ENCODE measurements at regions not wholly inside any gene's neighbourhood (a gene's known extent, or its start where the extent isn't known, plus 50 kb on each side); places are given as distances from the start of the nearest gene placed in this dataset.

DNA sequence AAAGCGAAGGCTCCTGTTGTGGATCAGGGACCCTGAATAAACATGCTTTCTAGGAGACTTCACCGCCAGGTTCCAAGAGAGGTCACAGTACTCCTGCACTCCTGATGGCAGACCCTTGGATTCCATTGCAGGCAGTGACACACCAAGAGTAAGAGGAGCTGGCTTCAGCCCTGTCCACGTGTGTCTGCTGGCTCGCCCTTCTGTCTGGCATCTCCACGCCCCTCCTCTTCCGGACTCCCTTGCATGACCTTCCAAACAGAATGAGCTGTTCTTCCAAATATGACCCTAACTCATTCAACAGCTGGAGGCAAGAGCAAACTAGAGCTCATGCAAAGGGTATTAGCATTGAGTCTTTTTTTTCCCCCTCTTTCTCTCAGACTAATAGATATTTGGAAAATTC, 233.0 kb upstream of the PLEKHG7 start:
- Histone ChIP-seq H3K4me3 (ENCODE audit: low read depth in 1 of 2, low read length in 2 of 2) (no peak overlapping the region), H3K9me3 (ENCODE audit: control insufficient read depth in 1 of 2, low read length in 2 of 2) (no peaks in the 10 kb centered on the region), H3K36me3 (ENCODE audit: control insufficient read depth in 1 of 2, insufficient read depth in 2 of 2, low read length in 2 of 2) (no peaks in the 10 kb centered on the region), H3K27me3 (ENCODE audit: low read depth, low read length) (no peaks in the 10 kb centered on the region), H3K27ac (ENCODE audit: low read length) (no peak overlapping the region), H3K4me1 (ENCODE audit: control insufficient read depth in 1 of 2, insufficient read depth in 2 of 2, low read length in 2 of 2) (peaks cover 0 to 20% of the 10 kb centered on the region in 2 donors)

DNA sequence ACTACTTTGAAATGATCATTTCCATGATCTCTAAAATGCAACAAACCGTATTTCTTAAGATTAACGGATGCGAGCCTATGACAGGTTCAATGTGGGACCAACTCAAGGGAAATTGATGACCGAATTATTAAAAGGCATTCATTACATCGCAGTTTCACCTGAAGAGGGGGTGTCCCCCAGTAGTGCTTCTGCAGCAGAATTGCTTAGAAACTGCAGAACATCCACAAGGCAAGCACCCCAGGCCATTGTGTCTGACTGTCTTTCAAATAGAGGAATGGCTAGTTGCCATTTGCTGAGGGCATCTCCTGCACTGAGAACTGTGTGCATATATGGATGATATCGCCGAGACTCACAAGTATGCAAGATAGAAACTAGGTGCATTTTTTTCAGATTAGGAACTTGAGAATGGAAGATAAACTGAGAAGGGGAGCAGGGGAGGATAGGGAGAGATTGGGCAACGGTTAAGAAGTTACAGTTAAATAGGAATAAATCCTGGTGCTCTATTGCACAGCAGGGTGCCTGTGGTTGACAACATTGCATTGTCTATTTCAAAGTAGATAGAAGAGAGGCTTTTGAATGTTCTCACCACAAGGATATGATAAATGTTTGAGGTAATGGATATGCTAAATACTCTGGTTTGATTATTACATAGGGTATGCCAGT, 234.3 kb upstream of the PLEKHG7 start:
- Histone ChIP-seq H3K4me1 (ENCODE audit: control insufficient read depth in 1 of 2, insufficient read depth in 2 of 2, low read length in 2 of 2) (peaks cover 0 to 20% of the 10 kb centered on the region in 2 donors), H3K4me3 (ENCODE audit: low read depth in 1 of 2, low read length in 2 of 2) (no peak overlapping the region), H3K36me3 (ENCODE audit: control insufficient read depth in 1 of 2, insufficient read depth in 2 of 2, low read length in 2 of 2) (no peaks in the 10 kb centered on the region), H3K27ac (ENCODE audit: low read length) (no peak overlapping the region), H3K9me3 (ENCODE audit: control insufficient read depth in 1 of 2, low read length in 2 of 2) (no peaks in the 10 kb centered on the region), H3K27me3 (ENCODE audit: low read depth, low read length) (no peaks in the 10 kb centered on the region)

DNA sequence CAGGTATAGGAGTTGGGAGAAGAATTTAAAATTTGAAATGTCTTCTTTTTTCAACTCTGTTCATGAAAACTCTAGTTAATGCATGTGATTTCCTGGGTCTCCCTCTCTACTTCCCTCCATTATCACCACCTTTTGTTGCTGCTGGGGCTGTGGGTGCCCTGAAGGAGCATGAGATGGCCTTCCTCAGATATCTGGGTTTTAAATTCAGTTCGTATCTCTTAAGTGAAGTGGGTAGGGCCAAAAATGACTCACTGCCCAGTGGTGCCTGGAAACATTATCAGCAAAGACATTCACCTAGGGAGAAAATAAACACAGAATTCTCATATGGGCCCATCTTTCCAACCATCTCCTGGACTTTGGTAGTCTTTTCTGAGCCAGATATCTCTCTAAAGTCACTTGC, 234.9 kb upstream of the PLEKHG7 start:
- Histone ChIP-seq H3K27me3 (ENCODE audit: low read depth, low read length) (no peaks in the 10 kb centered on the region), H3K9me3 (ENCODE audit: control insufficient read depth in 1 of 2, low read length in 2 of 2) (no peaks in the 10 kb centered on the region), H3K4me3 (ENCODE audit: low read depth in 1 of 2, low read length in 2 of 2) (no peak overlapping the region), H3K27ac (ENCODE audit: low read length) (no peak overlapping the region), H3K36me3 (ENCODE audit: control insufficient read depth in 1 of 2, insufficient read depth in 2 of 2, low read length in 2 of 2) (no peaks in the 10 kb centered on the region), H3K4me1 (ENCODE audit: control insufficient read depth in 1 of 2, insufficient read depth in 2 of 2, low read length in 2 of 2) (peaks cover 0 to 20% of the 10 kb centered on the region in 2 donors)

DNA sequence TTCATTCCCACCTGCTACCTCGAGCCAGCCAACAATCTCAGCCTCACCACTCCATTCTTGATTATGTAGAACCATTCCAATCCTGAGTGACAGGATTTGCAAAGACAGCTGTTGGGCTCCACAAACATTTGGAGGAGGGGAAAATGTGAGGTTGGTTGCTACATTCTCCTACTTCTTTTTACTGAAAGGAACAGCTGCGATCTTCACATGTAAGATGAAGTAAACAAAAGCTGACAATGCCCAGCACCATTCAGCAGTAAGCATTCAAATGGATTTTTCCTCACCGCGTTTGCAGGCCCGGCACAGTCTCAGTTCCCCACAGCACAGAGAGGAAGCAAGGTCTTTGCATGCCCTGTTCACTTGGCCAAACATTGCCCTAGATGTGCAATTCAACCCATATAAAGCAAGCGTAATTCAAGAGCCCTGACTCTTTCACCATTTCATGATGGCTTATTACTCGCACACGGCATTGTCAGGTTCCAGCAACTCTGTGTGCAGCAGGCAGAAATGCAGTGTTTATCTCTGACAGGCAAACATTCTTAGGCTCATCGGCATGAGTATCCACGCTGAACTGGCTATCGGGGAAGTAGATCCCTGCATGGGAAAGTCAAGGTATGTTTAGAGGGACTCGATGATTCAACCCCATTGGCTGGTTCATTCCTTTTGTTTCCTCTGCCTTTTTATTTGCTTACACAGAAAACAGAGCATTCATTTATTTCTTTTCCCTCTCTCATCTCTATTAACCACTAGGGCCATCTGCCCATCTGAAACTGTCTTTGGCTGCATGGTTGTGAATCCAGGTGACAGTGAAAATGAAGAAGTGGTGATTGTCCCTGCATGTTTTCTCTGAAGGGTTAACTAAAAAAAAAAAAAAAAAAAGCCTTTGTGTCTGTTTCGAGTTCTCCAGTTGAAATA, 236.1 kb upstream of the PLEKHG7 start:
- H3K27me3 ChIP-seq (ENCODE audit: low read depth, low read length), result no peaks in the 10 kb centered on the region
- peak overlapping the region in 1 of 2 donors; percentile 0 for H3K4me3 ChIP-seq (ENCODE audit: low read depth in 1 of 2, low read length in 2 of 2)
- H3K27ac ChIP-seq (ENCODE audit: low read length), result peak overlapping the region; percentile 55
- no peaks in the 10 kb centered on the region for H3K36me3 ChIP-seq (ENCODE audit: control insufficient read depth in 1 of 2, insufficient read depth in 2 of 2, low read length in 2 of 2)
- H3K4me1 ChIP-seq (ENCODE audit: control insufficient read depth in 1 of 2, insufficient read depth in 2 of 2, low read length in 2 of 2), result peaks cover 0 to 20% of the 10 kb centered on the region in 2 donors
- no peaks in the 10 kb centered on the region for H3K9me3 ChIP-seq (ENCODE audit: control insufficient read depth in 1 of 2, low read length in 2 of 2)

DNA sequence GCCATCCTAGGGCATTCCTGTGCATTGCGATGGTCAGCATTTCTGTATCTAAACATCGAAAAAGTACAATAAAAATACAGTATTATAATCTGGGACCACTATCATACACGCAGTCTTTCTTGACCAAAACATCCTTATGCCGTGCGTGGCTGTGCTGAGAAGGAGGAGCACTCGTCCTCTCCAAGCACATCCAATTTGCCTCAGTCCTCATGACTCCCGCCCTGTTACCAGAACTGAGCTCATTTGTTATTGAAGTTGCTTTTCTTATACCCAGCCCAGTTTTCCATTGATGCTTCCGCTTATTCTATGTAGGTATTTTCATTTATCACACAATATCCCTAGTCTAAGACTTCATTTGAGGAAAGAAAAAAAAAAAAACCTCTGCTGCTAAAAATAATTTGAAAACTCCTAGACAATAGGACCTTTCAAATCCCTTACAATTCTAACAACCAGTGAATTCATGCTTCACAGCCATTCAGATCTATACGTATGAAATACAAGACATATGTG, 236.9 kb upstream of the PLEKHG7 start:
- H3K9me3 ChIP-seq (ENCODE audit: control insufficient read depth in 1 of 2, low read length in 2 of 2), result no peaks in the 10 kb centered on the region
- H3K27ac ChIP-seq (ENCODE audit: low read length), result peak overlapping the region; percentile 55
- no peaks in the 10 kb centered on the region for H3K36me3 ChIP-seq (ENCODE audit: control insufficient read depth in 1 of 2, insufficient read depth in 2 of 2, low read length in 2 of 2)
- no peak overlapping the region for H3K4me3 ChIP-seq (ENCODE audit: low read depth in 1 of 2, low read length in 2 of 2)
- peaks cover 0 to 20% of the 10 kb centered on the region in 2 donors for H3K4me1 ChIP-seq (ENCODE audit: control insufficient read depth in 1 of 2, insufficient read depth in 2 of 2, low read length in 2 of 2)
- no peaks in the 10 kb centered on the region for H3K27me3 ChIP-seq (ENCODE audit: low read depth, low read length)

DNA sequence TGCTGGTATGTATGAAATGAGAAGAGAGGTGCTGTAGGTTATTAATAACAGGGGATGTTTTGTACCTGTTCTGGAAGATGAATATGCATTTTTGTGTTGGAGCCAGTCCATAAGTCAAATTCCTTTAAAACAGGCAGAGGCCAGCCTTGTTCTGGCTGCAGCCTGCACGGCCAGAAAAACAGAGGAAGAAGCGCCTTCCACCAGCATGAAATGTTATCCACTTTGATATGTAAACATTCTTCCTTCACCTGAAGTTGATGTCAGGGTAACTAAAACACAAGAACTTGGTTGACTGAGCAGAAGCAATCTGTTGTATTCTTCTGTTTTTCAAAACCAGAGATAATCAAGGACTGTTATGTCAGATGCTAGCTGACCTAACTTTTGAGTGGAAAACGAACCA, 237.9 kb upstream of the PLEKHG7 start:
- Histone ChIP-seq H3K27ac (ENCODE audit: low read length) (peak overlapping the region; percentile 7), H3K9me3 (ENCODE audit: control insufficient read depth in 1 of 2, low read length in 2 of 2) (no peaks in the 10 kb centered on the region), H3K4me1 (ENCODE audit: control insufficient read depth in 1 of 2, insufficient read depth in 2 of 2, low read length in 2 of 2) (peaks cover 0 to 14% of the 10 kb centered on the region in 2 donors), H3K27me3 (ENCODE audit: low read depth, low read length) (no peaks in the 10 kb centered on the region), H3K36me3 (ENCODE audit: control insufficient read depth in 1 of 2, insufficient read depth in 2 of 2, low read length in 2 of 2) (no peaks in the 10 kb centered on the region), H3K4me3 (ENCODE audit: low read depth in 1 of 2, low read length in 2 of 2) (no peak overlapping the region)

DNA sequence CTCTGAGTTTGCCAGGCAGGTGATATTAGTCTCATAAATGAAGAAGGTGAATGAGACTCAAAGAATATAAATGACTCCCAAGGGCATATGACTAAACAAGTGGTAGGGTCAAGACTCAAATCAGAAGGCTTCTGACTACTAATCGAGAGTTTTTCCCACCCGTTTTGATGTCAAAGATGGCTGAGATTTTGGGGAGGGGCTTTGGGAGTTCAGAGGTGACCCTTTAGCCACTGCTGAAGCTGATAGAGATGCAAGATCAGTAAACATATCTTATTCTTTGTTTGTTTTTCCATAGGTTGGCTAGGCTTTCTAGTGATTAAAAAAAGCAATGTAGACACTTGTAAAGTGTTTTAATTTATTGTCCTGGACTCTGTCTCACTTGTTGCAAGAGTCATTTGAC, 239.6 kb upstream of the PLEKHG7 start:
- H3K4me1 ChIP-seq (ENCODE audit: control insufficient read depth in 1 of 2, insufficient read depth in 2 of 2, low read length in 2 of 2), result peaks cover 0 to 12% of the 10 kb centered on the region in 2 donors
- no peaks in the 10 kb centered on the region for H3K27me3 ChIP-seq (ENCODE audit: low read depth, low read length)
- H3K27ac ChIP-seq (ENCODE audit: low read length), result no peak overlapping the region

DNA sequence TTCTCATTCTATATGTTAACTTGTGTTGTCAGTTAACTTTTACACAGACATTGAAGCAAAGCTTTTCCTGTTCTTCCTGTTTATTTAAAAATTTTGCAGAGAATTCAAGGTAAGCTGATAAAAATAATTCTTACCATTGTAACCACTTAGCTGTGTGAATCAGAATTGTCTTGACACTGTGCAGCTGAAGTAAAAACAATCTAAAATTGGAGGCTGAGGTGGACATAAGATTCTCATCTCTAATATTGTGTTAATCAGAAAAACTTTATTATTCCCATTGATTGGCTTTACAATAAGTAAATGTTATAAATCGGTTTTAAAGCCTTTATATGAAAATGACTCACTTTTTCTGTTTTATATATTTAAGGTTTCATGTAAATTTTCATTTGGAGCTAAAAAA, 240.3 kb upstream of the PLEKHG7 start:
- Histone ChIP-seq H3K36me3 (ENCODE audit: control insufficient read depth in 1 of 2, insufficient read depth in 2 of 2, low read length in 2 of 2) (no peaks in the 10 kb centered on the region), H3K9me3 (ENCODE audit: control insufficient read depth in 1 of 2, low read length in 2 of 2) (no peaks in the 10 kb centered on the region), H3K27ac (ENCODE audit: low read length) (no peak overlapping the region), H3K27me3 (ENCODE audit: low read depth, low read length) (no peaks in the 10 kb centered on the region), H3K4me1 (ENCODE audit: control insufficient read depth in 1 of 2, insufficient read depth in 2 of 2, low read length in 2 of 2) (peaks cover 0 to 12% of the 10 kb centered on the region in 2 donors), H3K4me3 (ENCODE audit: low read depth in 1 of 2, low read length in 2 of 2) (no peak overlapping the region)

More for the DNA sequence above, 239.6 kb upstream of the PLEKHG7 start:
- Histone ChIP-seq H3K4me3 (ENCODE audit: low read depth in 1 of 2, low read length in 2 of 2) (no peak overlapping the region), H3K9me3 (ENCODE audit: control insufficient read depth in 1 of 2, low read length in 2 of 2) (no peaks in the 10 kb centered on the region), H3K36me3 (ENCODE audit: control insufficient read depth in 1 of 2, insufficient read depth in 2 of 2, low read length in 2 of 2) (no peaks in the 10 kb centered on the region)

DNA sequence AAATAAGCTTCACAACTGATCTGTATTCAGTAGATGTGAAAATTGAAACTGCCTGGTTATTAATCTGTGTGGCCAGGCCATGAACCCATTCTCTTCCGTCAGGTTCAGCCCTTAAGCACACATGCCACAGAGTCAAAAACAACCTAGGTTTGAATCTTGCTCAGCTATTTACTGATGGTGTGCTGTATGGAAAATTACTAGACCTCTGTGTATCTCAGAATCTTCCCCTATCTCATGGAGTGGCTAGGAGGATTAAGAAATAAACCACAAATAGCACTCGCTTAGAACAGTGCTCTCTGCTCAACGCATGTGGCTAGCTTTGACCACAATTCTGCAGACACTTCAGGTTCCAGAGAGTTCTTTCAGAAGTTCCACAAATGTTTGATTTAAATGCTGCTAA, 240.7 kb upstream of the PLEKHG7 start:
- Histone ChIP-seq H3K36me3 (ENCODE audit: control insufficient read depth in 1 of 2, insufficient read depth in 2 of 2, low read length in 2 of 2) (no peaks in the 10 kb centered on the region), H3K4me1 (ENCODE audit: control insufficient read depth in 1 of 2, insufficient read depth in 2 of 2, low read length in 2 of 2) (peaks cover 0 to 8% of the 10 kb centered on the region in 2 donors), H3K27me3 (ENCODE audit: low read depth, low read length) (no peaks in the 10 kb centered on the region), H3K4me3 (ENCODE audit: low read depth in 1 of 2, low read length in 2 of 2) (no peak overlapping the region), H3K9me3 (ENCODE audit: control insufficient read depth in 1 of 2, low read length in 2 of 2) (no peaks in the 10 kb centered on the region), H3K27ac (ENCODE audit: low read length) (no peak overlapping the region)

DNA sequence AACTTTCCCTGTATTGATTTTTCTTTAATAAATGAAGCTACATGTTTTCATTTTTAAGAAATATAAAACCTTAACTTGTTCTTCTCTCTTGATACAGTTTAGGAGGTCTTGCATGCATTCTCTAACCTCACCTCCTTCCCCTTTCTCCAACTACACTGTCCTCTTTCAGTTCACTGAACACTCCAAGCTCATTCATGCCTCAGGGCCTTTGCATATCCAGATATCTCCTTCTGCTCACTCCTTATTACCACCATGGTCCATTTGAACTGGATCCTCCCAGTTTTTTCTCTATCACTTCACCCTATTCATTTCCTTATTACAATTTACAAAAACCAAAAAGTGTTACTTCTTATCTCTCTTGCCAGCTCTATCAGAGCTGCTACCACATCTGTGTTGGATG, 242.9 kb upstream of the PLEKHG7 start:
- H3K36me3 ChIP-seq (ENCODE audit: control insufficient read depth in 1 of 2, insufficient read depth in 2 of 2, low read length in 2 of 2), result no peaks in the 10 kb centered on the region
- no peak overlapping the region for H3K27ac ChIP-seq (ENCODE audit: low read length)
- H3K9me3 ChIP-seq (ENCODE audit: control insufficient read depth in 1 of 2, low read length in 2 of 2), result no peaks in the 10 kb centered on the region
- no peaks in the 10 kb centered on the region for H3K4me1 ChIP-seq (ENCODE audit: control insufficient read depth in 1 of 2, insufficient read depth in 2 of 2, low read length in 2 of 2)
- no peak overlapping the region for H3K4me3 ChIP-seq (ENCODE audit: low read depth in 1 of 2, low read length in 2 of 2)
- H3K27me3 ChIP-seq (ENCODE audit: low read depth, low read length), result no peaks in the 10 kb centered on the region

DNA sequence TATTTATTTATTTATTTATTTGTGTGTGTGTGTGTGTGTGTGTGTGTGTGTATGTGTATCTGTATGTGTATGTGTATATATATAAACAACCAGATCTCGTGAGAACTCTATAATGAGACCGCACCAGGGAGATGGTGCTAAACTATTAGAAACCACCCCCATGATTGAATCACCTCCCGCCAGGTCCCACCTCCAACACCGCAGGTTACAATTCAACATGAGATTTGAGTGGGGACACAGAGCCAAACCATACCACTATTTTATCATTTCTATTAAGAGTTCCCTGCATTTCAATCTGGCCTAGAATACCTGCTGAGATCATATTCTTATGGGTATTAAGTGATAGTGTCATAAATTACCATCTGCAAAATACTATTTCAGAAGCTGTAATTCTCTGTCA, 243.8 kb upstream of the PLEKHG7 start:
- Histone ChIP-seq H3K36me3 (ENCODE audit: control insufficient read depth in 1 of 2, insufficient read depth in 2 of 2, low read length in 2 of 2) (no peaks in the 10 kb centered on the region), H3K27me3 (ENCODE audit: low read depth, low read length) (no peaks in the 10 kb centered on the region), H3K4me3 (ENCODE audit: low read depth in 1 of 2, low read length in 2 of 2) (no peak overlapping the region), H3K27ac (ENCODE audit: low read length) (no peak overlapping the region), H3K4me1 (ENCODE audit: control insufficient read depth in 1 of 2, insufficient read depth in 2 of 2, low read length in 2 of 2) (no peaks in the 10 kb centered on the region), H3K9me3 (ENCODE audit: control insufficient read depth in 1 of 2, low read length in 2 of 2) (no peaks in the 10 kb centered on the region)

All from muscle layer of duodenum (tissue), 2 donors.